B cell (primary cell): ENCODE measurements at regions not wholly inside any gene's neighbourhood (a gene's known extent, or its start where the extent isn't known, plus 50 kb on each side); places are given as distances from the start of the nearest gene placed in this dataset.

ENCODE experiments used
- ATAC-seq: fragments of 200-7000 bp; cut with Tn5 transposase; one replicate; pipeline ENCODE4 v1.10.0; 2021; ENCODE audit warnings: low read depth, mild to moderate bottlenecking, moderate number of reproducible peaks, moderate library complexity
- CTCF ChIA-PET: fragments of 350-600 bp; sonication (Branson Sonifier 250); formaldehyde crosslinking; loops from one replicate; lab custom pipeline; 2021; ENCODE audit warnings: antibody characterized with exemption, inconsistent platforms; lab: Charles Lee
- POLR2A ChIA-PET: fragments of 350-600 bp; sonication (Branson Sonifier 250); formaldehyde crosslinking; loops from one replicate; lab custom pipeline; 2021; ENCODE audit warnings: antibody characterized with exemption; lab: Charles Lee
- DNase-seq: peaks from one replicate; pipeline ENCODE4 v3.0.0; 2013
- H2AFZ ChIP-seq: 2 replicates; pipeline ENCODE4 v1.6.1; 2012; ENCODE audit warnings: mild to moderate bottlenecking, low read depth, low read length; ENCODE audit not compliant: insufficient read depth, poor library complexity, severe bottlenecking
- H3K27ac ChIP-seq, 2 donors: 1 replicate in 1 of 2; 2 replicates in 1 of 2; pipeline ENCODE4 v1.5.1; 2012 to 2013; ENCODE audit warnings: low read length in 2 of 2, mild to moderate bottlenecking in 2 of 2, moderate library complexity in 1 of 2
- H3K27me3 ChIP-seq, 4 experiments: fragments of 200-600 bp in 1 of 4; sonication (generic) in 1 of 4; replicated peaks in 1 of 4; 1 replicate in 2 of 4; 2 replicates in 2 of 4; pipeline versions ENCODE4 v1.6.1 to v1.7.0; 2013 to 2016; ENCODE audit warnings: low read length in 3 of 4, mild to moderate bottlenecking in 2 of 4, mixed read lengths in 1 of 4, moderate library complexity in 1 of 4; ENCODE audit not compliant: insufficient read depth in 4 of 4, control insufficient read depth in 3 of 4; ENCODE audit errors: control extremely low read depth in 1 of 4
- H3K36me3 ChIP-seq, 2 experiments: replicated peaks in 1 of 2; 1 replicate in 1 of 2; 2 replicates in 1 of 2; pipeline versions ENCODE4 v1.6.1 to v1.7.1; 2013; ENCODE audit warnings: low read length in 1 of 2; ENCODE audit not compliant: insufficient read depth in 2 of 2, control insufficient read depth in 1 of 2; ENCODE audit errors: control extremely low read depth in 1 of 2, extremely low read depth in 1 of 2
- H3K4me1 ChIP-seq, 2 donors: fragments of 200-600 bp in 1 of 2; sonication (generic) in 1 of 2; 1 replicate in 1 of 2; 2 replicates in 1 of 2; pipeline versions ENCODE4 v1.5.1 to v1.6.1; 2013 to 2017; ENCODE audit warnings: low read length in 2 of 2; ENCODE audit not compliant: control insufficient read depth in 2 of 2, insufficient read depth in 2 of 2
- H3K4me2 ChIP-seq: replicated peaks from 2 replicates; pipeline ENCODE3; 2012; ENCODE audit warnings: mild to moderate bottlenecking, low read depth, low read length; ENCODE audit not compliant: poor library complexity, severe bottlenecking
- H3K4me3 ChIP-seq, 5 experiments: fragments of 200-600 bp in 1 of 5; sonication (generic) in 1 of 5; 1 replicate in 3 of 5; 2 replicates in 2 of 5; pipeline versions ENCODE4 v1.5.1 to v1.7.0; 2011 to 2016; ENCODE audit warnings: low read length in 4 of 5, mild to moderate bottlenecking in 4 of 5, low read depth in 2 of 5, control low read depth in 1 of 5, moderate library complexity in 1 of 5; ENCODE audit not compliant: insufficient read depth in 1 of 5; ENCODE audit errors: control extremely low read depth in 1 of 5, extremely low read depth in 1 of 5
- H3K79me2 ChIP-seq: fragments of 200-600 bp; sonication (generic); one replicate; pipeline ENCODE4 v1.6.0; 2016; ENCODE audit warnings: low read length; ENCODE audit not compliant: control insufficient read depth, insufficient read depth
- H3K9ac ChIP-seq: fragments of 200-600 bp; sonication (generic); 2 replicates; pipeline ENCODE4 v1.6.1; 2017; ENCODE audit warnings: mild to moderate bottlenecking, low read length, moderate library complexity
- H3K9me3 ChIP-seq, 3 donors: one replicate each; pipeline versions ENCODE4 v1.6.1 to v1.7.1; 2013; ENCODE audit warnings: low read length in 2 of 3; ENCODE audit not compliant: control insufficient read depth in 2 of 3, insufficient read depth in 1 of 3; ENCODE audit errors: control extremely low read depth in 1 of 3
- H4K20me1 ChIP-seq: 2 replicates; pipeline ENCODE4 v1.6.0; 2012; ENCODE audit warnings: mild to moderate bottlenecking, low read length; ENCODE audit not compliant: insufficient read depth, control insufficient read depth, poor library complexity, severe bottlenecking
- H3K27ac Mint-ChIP-seq: one replicate; pipeline ENCODE4 v1.8.0; 2021; ENCODE audit warnings: mixed read lengths
- H3K27me3 Mint-ChIP-seq: one replicate; pipeline ENCODE4 v1.8.0; 2021; ENCODE audit warnings: mixed read lengths
- H3K4me1 Mint-ChIP-seq: one replicate; pipeline ENCODE4 v1.8.0; 2021; ENCODE audit warnings: mixed read lengths
- H3K4me3 Mint-ChIP-seq: one replicate; pipeline ENCODE4 v1.8.0; 2021; ENCODE audit warnings: mixed read lengths
- H3K9me3 Mint-ChIP-seq: one replicate; pipeline ENCODE4 v1.8.0; 2022; ENCODE audit warnings: mixed read lengths; ENCODE audit not compliant: insufficient read depth
- CTCF ChIP-seq: fragments of 200-600 bp; IDR thresholded peaks from one replicate; pipeline ENCODE4 v1.8.0; 2022; ENCODE audit warnings: antibody characterized with exemption, mild to moderate bottlenecking
- EZH2 ChIP-seq: IDR thresholded peaks from 2 replicates; pipeline ENCODE4 v1.6.1; 2012; ENCODE audit warnings: borderline replicate concordance, low read depth, mild to moderate bottlenecking, moderate library complexity, low read length; ENCODE audit not compliant: insufficient read depth, poor library complexity, severe bottlenecking
- WGBS: methylation state at CpG from one replicate; pipeline ENCODE4 v1.1.5; 2013; ENCODE audit warnings: missing lambda C conversion rate; ENCODE audit not compliant: insufficient coverage; 5-methylcytosine and 5-hydroxymethylcytosine counted together
- intact Hi-C: fragments of 100-400 bp; cut with micrococcal nuclease; formaldehyde crosslinking; loops from one replicate; pipeline ENCODE4 v1.10.0; 2022

GRCh38 chr6:164069350-164069990 is 655.0 kb downstream of the QKI start:
- peaks cover 0 to 3% (median 2%) of the 10 kb centered on the region in 3 donors for H3K9me3 ChIP-seq
- ATAC-seq = no peak
- no peak overlapping the region for H2AFZ ChIP-seq
- Mint-ChIP-seq H3K4me3 (no peak overlapping the region), H3K9me3 (no peaks in the 10 kb centered on the region), H3K27ac (no peak overlapping the region), H3K4me1 (no peaks in the 10 kb centered on the region), H3K27me3 (no peaks in the 10 kb centered on the region)
- H3K79me2 ChIP-seq = no peaks in the 10 kb centered on the region
- WGBS = 95% methylated on average over 7 of the region's 11 CpGs
- H3K4me1 ChIP-seq = no peaks in the 10 kb centered on the region
- no peaks in the 10 kb centered on the region for H3K36me3 ChIP-seq
- no peak overlapping the region for H3K4me2 ChIP-seq
- ChIA-PET CTCF (interaction anchor here (0.6 kb wide), 1 partner anchor 168 kb away, joined by 3 read pairs; no protein-coding TSS in a partner anchor), POLR2A (no interaction called here)
- peaks cover 0 to 3% (median 0%) of the 10 kb centered on the region in 4 experiments for H3K27me3 ChIP-seq
- no peak for TF ChIP-seq EZH2
- no peaks in the 10 kb centered on the region for H4K20me1 ChIP-seq
- no peak overlapping the region for H3K9ac ChIP-seq
- no peak for DNase-seq
- intact Hi-C loops = no loop called here
- H3K4me3 ChIP-seq = no peak overlapping the region
- no peak overlapping the region for H3K27ac ChIP-seq

GRCh38 chr6:164068527-164068926 is 654.0 kb downstream of the QKI start:
- H2AFZ ChIP-seq = no peak overlapping the region
- no peaks in the 10 kb centered on the region for H3K4me1 ChIP-seq
- H3K4me3 ChIP-seq = no peak overlapping the region
- Mint-ChIP-seq H3K27me3 (no peaks in the 10 kb centered on the region), H3K9me3 (no peaks in the 10 kb centered on the region), H3K27ac (no peak overlapping the region), H3K4me3 (no peak overlapping the region), H3K4me1 (no peaks in the 10 kb centered on the region)
- H3K27ac ChIP-seq = no peak overlapping the region
- intact Hi-C loops = no loop called here
- 96% methylated on average over 3 of the region's 4 CpGs for WGBS
- H3K36me3 ChIP-seq = no peaks in the 10 kb centered on the region
- TF ChIP-seq CTCF (no peak), EZH2 (no peak)
- no peaks in the 10 kb centered on the region for H3K79me2 ChIP-seq
- peaks cover 0 to 3% (median 1%) of the 10 kb centered on the region in 4 experiments for H3K27me3 ChIP-seq
- H3K9me3 ChIP-seq = peaks cover 0 to 3% (median 2%) of the 10 kb centered on the region in 3 donors
- ATAC-seq = no peak
- ChIA-PET POLR2A (no interaction called here), CTCF (no interaction called here)
- no peaks in the 10 kb centered on the region for H4K20me1 ChIP-seq
- no peak for DNase-seq
- H3K4me2 ChIP-seq = no peak overlapping the region
- no peak overlapping the region for H3K9ac ChIP-seq
